ENCODE measurements at regions not wholly inside any gene's neighbourhood (a gene's known extent, or its start where the extent isn't known, plus 50 kb on each side); places are given as distances from the start of the nearest gene placed in this dataset.

- Histone ChIP-seq H3K36me3 (ENCODE audit: low read depth, missing control alignments) (no peaks in the 10 kb centered on the region), H3K9me3 (no peaks in the 10 kb centered on the region), H3K27ac (no peak overlapping the region), H3K4me3 (no peak overlapping the region), H3K27me3 (no peaks in the 10 kb centered on the region), H3K4me1 (no peaks in the 10 kb centered on the region)
- TF ChIP-seq CTCF (IDR thresholded peaks at IDR 0.05): no peak
- TF ChIP-seq POLR2A (IDR thresholded peaks at IDR 0.05): no peak
- no peak for DNase-seq
- 87 to 100% methylated on average over 1 of the region's 1 CpG for WGBS, 2 donors
- intact Hi-C loops (cut with DNase I; ENCODE audit: low total_unique reads): no loop called here
Observed at GRCh38 chr10:43773736-43774135, 125.1 kb upstream of the ZNF32 start.

- intact Hi-C loops (cut with DNase I; ENCODE audit: low total_unique reads): no loop called here
- no peak for TF ChIP-seq CTCF (IDR thresholded peaks at IDR 0.05)
- TF ChIP-seq POLR2A (IDR thresholded peaks at IDR 0.05): no peak
- Histone ChIP-seq H3K4me1 (no peaks in the 10 kb centered on the region), H3K27me3 (no peaks in the 10 kb centered on the region), H3K27ac (no peak overlapping the region), H3K36me3 (ENCODE audit: low read depth, missing control alignments) (no peaks in the 10 kb centered on the region), H3K9me3 (no peaks in the 10 kb centered on the region), H3K4me3 (no peak overlapping the region)
- DNase-seq: no peak
- 78 to 83% methylated on average over 2 of the region's 2 CpGs for WGBS, 2 donors
Observed at GRCh38 chr10:43772171-43772570, 123.5 kb upstream of the ZNF32 start.

- no peak for TF ChIP-seq CTCF (IDR thresholded peaks at IDR 0.05)
- TF ChIP-seq POLR2A (IDR thresholded peaks at IDR 0.05): no peak
- H3K36me3 ChIP-seq (ENCODE audit: low read depth, missing control alignments): no peaks in the 10 kb centered on the region
- WGBS, 2 donors: 87 to 89% methylated on average over 2 of the region's 2 CpGs
- H3K9me3 ChIP-seq: no peaks in the 10 kb centered on the region
- intact Hi-C loops (cut with DNase I; ENCODE audit: low total_unique reads): no loop called here
- no peaks in the 10 kb centered on the region for H3K4me1 ChIP-seq
- no peaks in the 10 kb centered on the region for H3K27me3 ChIP-seq
- DNase-seq: no peak
- no peak overlapping the region for H3K27ac ChIP-seq
- H3K4me3 ChIP-seq: no peak overlapping the region
Observed at GRCh38 chr10:43771675-43772074, 123.0 kb upstream of the ZNF32 start.

GRCh38 chr10:43765516-43765915 lies 116.8 kb upstream of the ZNF32 start:
- DNase-seq: no peak
- no peaks in the 10 kb centered on the region for H3K9me3 ChIP-seq
- no peaks in the 10 kb centered on the region for H3K36me3 ChIP-seq (ENCODE audit: low read depth, missing control alignments)
- no peaks in the 10 kb centered on the region for H3K4me1 ChIP-seq
- intact Hi-C loops (cut with DNase I; ENCODE audit: low total_unique reads): no loop called here
- no peak for TF ChIP-seq CTCF (IDR thresholded peaks at IDR 0.05)
- no peak for TF ChIP-seq POLR2A (IDR thresholded peaks at IDR 0.05)
- 92% methylated on average over 2 of the region's 2 CpGs for WGBS, 2 donors
- H3K27me3 ChIP-seq: no peaks in the 10 kb centered on the region
- H3K27ac ChIP-seq: no peak overlapping the region
- no peak overlapping the region for H3K4me3 ChIP-seq

- H3K4me3 ChIP-seq: no peak overlapping the region
- no peaks in the 10 kb centered on the region for H3K9me3 ChIP-seq
- intact Hi-C loops (cut with DNase I; ENCODE audit: low total_unique reads): no loop called here
- H3K27me3 ChIP-seq: no peaks in the 10 kb centered on the region
- H3K27ac ChIP-seq: no peak overlapping the region
- no peaks in the 10 kb centered on the region for H3K4me1 ChIP-seq
- no peak for DNase-seq
- H3K36me3 ChIP-seq (ENCODE audit: low read depth, missing control alignments): no peaks in the 10 kb centered on the region
- TF ChIP-seq POLR2A (IDR thresholded peaks at IDR 0.05) (no peak), CTCF (IDR thresholded peaks at IDR 0.05) (no peak)
Observed at GRCh38 chr10:43763846-43764245, 115.2 kb upstream of the ZNF32 start.
